CMK (cell line): ENCODE measurements at regions not wholly inside any gene's neighbourhood (a gene's known extent, or its start where the extent isn't known, plus 50 kb on each side); places are given as distances from the start of the nearest gene placed in this dataset.
"Not testable (repeated sequence)": the region's sequence is repeated elsewhere in the genome, so short reads cannot be mapped to it uniquely, and the experiment has no call there.

ENCODE experiments used
- DNase-seq: peaks from one replicate; pipeline ENCODE4 v3.0.0-alpha.2; 2010; ENCODE audit warnings: low read depth

- no peak for DNase-seq
Observed at GRCh38 chr3:68676136-68676535, 256.2 kb downstream of the TAFA4 start.

- no peak for DNase-seq
Observed at GRCh38 chr3:68667346-68667745, 265.0 kb downstream of the TAFA4 start.

GRCh38 chr3:68666429-68667136 lies 265.8 kb downstream of the TAFA4 start:
- no peak for DNase-seq

- no peak for DNase-seq
Observed at GRCh38 chr3:68664276-68664675, 268.1 kb downstream of the TAFA4 start.

GRCh38 chr3:68662176-68662575 lies 270.2 kb downstream of the TAFA4 start:
- DNase-seq, result no peak

GRCh38 chr3:68650657-68651056 lies 281.7 kb downstream of the TAFA4 start:
- DNase-seq, result not testable (repeated sequence)

- DNase-seq, result no peak
Observed at GRCh38 chr3:68648494-68648893, 283.9 kb downstream of the TAFA4 start.

DNA sequence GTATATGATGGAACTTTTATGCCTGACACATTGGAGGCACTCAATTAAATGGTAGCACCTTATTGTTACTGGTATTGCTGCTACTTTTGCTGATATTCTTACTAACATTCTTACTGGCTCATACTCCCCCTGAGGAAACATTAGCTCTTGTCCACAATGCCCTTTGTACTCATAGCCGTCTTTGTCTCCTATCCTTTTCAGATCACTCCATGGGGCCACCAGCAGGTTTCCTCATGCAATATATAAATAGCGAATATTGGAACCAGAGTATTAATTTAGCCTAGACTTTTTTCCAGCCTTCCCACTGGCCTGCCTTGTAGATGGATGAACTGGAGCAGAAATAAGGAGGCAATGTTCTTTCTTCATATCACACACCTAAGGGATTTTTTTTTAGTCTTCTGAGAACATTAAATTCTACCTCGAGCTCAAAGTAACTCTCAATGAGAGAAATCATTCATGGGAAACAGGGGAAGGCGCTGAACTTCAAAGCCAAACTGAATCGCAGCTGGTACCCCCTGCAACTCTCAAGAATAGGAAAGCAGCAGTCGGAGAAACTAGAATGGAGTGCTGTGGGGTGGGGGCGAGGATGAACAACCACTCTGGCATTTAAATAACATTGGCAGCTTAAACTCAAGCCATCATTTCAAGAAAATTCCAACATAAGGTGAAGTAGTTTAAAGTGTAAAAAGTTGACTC lies 300.3 kb downstream of the TAFA4 start:
- DNase-seq, result no peak

- DNase-seq, result no peak
Observed at GRCh38 chr3:68620211-68620610, 312.1 kb downstream of the TAFA4 start.

- DNase-seq, result no peak
Observed at GRCh38 chr3:68614087-68614486, 318.3 kb downstream of the TAFA4 start.

DNA sequence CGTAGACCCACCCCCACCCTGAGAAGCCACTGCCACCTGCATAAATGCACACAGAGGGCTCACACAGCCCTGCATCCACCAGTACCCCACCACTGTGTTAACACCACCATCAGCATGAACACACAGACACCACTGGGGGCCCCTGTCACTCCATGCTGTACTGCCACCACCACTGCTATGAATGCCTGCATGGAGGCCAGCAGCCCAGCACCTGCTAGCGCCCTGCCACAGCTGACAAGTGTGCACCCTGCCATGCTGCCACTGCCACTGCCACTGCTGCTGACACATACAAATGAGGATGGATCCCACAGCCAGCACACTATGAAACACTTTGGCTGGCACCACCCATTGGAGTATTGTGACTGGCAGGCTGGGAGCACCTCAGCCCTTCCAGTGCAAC lies 361.0 kb downstream of the TAFA4 start:
- DNase-seq, result no peak

DNA sequence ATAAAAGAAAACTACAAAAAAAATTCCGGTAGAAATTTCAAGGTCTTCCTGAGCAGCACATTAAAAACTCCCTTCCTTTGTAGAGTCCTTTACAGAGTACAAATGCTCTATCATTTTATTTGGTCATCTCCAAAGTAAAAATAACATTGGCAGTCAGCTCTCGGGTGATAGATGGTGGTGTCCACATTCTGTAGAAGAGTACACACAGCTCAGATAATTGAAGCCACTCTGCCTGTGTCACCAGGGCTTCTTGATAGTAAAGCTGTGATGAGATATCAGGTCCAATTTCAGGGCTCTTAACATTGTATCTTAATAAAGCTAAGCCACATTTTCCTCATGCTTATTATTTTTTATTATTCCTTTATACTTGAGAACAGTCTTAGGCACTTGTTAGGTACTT lies 371.6 kb downstream of the TAFA4 start:
- no peak for DNase-seq

DNA sequence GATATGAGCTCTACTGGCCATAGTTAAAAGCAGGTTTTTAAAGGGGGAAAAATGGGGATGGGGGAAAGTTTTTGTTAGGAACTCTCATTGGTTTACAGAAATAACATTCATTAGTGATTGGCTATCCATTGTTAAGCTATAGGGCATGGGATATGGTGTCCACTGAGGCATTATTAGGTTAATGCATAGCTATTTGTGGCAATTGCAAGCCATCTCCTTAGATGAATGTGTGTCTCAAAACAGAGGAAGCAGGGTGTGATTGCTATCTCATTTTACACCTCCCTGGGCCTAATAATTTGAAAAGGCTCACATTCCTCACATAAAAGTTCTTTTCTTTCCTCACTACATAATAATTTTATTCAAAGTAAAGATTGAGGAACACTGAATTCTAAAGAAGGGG lies 396.6 kb downstream of the TAFA4 start:
- DNase-seq, result no peak

DNA sequence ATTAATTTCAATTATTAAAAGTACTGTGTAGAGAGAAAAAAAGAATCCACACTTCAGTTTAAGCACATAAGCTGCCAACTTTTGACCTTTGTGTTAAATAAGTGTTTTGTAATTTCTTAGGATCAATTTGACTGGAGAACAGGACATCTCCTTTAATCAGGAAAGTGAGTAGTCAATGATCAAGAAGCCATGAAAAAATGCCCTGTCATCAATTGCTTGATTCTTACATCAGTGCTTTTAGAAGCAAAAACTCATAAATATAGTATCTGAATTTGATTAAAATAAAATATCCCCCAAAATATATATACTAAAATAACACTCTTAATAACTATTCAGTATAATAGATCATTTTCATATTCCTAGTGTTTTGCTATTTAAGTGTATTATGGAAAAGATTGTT lies 409.0 kb downstream of the TAFA4 start:
- no peak for DNase-seq

GRCh38 chr3:68515237-68515636 lies 417.1 kb downstream of the TAFA4 start:
- DNase-seq, result no peak

GRCh38 chr3:68504201-68504600 lies 428.1 kb downstream of the TAFA4 start:
- no peak for DNase-seq

- DNase-seq, result not testable (repeated sequence)
Observed at GRCh38 chr3:68485845-68486244, 446.5 kb downstream of the TAFA4 start.

GRCh38 chr3:68485051-68485450 lies 447.3 kb downstream of the TAFA4 start:
- DNase-seq, result no peak

- no peak for DNase-seq
Observed at GRCh38 chr3:68483601-68484000, 448.7 kb downstream of the TAFA4 start.

DNA sequence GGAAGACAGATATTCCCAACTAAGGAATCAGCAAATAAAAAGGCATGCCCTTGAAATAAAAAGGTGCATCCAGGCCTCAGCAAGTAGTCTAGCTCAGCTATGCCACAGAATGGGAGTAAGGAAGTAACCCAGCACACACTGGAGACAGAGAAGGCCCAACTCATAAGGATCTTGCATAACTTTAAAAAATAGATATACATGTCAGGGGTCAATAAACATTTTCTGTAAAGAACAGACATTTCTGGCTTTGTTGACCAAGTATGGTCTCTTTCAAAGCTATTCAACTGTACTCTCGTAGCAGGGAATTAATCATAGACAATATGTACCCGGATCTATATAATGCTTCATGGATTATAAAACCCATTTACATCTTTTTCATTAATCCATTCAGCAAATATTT lies 449.3 kb downstream of the TAFA4 start:
- DNase-seq, result no peak

GRCh38 chr3:68482565-68482964 lies 449.8 kb downstream of the TAFA4 start:
- no peak for DNase-seq

- DNase-seq, result no peak
Observed at GRCh38 chr3:68479779-68480178, 452.6 kb downstream of the TAFA4 start.

DNA sequence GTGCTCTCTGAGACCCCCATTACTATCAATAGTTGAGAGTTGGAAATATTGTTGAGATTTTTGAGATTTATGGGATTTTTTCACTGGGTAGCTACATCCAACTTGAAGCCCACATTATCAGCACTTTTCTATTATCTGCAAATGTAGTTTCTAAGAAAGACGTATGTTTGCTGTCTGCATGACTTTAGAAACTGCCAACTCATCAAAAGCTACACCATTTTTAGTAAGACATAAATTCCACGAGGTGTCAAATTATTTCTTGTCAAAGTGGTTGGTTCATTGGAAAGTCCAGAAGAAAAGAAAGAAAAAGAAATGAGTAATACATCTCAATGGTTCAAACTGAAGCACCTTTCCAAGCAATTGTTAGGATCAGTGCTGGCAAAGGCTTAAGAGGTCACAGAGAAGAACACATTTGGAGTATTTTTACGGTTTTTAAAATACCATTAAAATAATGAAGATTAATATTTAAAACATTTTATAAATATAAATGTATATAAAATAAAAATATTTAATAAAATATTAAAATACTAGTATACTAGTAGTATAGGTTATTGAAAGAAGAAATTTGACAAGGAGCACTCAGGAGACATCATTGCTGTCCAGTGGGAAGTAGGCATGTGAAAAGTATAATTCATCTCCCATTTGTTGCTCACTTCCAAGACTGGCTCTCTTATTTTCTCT lies 463.5 kb downstream of the TAFA4 start:
- no peak for DNase-seq
